ENCODE measurements at regions not wholly inside any gene's neighbourhood (a gene's known extent, or its start where the extent isn't known, plus 50 kb on each side); places are given as distances from the start of the nearest gene placed in this dataset.

- Histone ChIP-seq H3K36me3 (no peaks in the 10 kb centered on the region), H3K9me3 (peaks cover 0 to 17% of the 10 kb centered on the region in 2 donors), H3K4me3 (no peak overlapping the region), H3K4me1 (no peaks in the 10 kb centered on the region), H3K27ac (no peak overlapping the region), H3K27me3 (no peaks in the 10 kb centered on the region)
- DNase-seq (ENCODE audit: low spot score in 2 of 2), result no peak
- TF ChIP-seq CTCF (IDR thresholded peaks at IDR 0.05), result no peak
- intact Hi-C loops (cut with DNase I), result no loop called here
Measured at GRCh38 chr6:66556936-66557335, 849.9 kb upstream of the EYS start.

- H3K4me3 ChIP-seq, result no peak overlapping the region
- peaks cover 0 to 17% of the 10 kb centered on the region in 2 donors for H3K9me3 ChIP-seq
- no peak for TF ChIP-seq CTCF (IDR thresholded peaks at IDR 0.05)
- H3K36me3 ChIP-seq, result no peaks in the 10 kb centered on the region
- intact Hi-C loops (cut with DNase I), result no loop called here
- no peak overlapping the region for H3K27ac ChIP-seq
- no peaks in the 10 kb centered on the region for H3K27me3 ChIP-seq
- no peaks in the 10 kb centered on the region for H3K4me1 ChIP-seq
- no peak for DNase-seq (ENCODE audit: low spot score in 2 of 2)
Measured at GRCh38 chr6:66555082-66555481, 848.1 kb upstream of the EYS start.

GRCh38 chr6:66553441-66553840, 846.4 kb upstream of the EYS start:
- Histone ChIP-seq H3K4me1 (no peaks in the 10 kb centered on the region), H3K4me3 (no peak overlapping the region), H3K27ac (no peak overlapping the region), H3K9me3 (peaks cover 0 to 17% of the 10 kb centered on the region in 2 donors), H3K36me3 (no peaks in the 10 kb centered on the region), H3K27me3 (no peaks in the 10 kb centered on the region)
- DNase-seq (ENCODE audit: low spot score in 2 of 2), result no peak
- intact Hi-C loops (cut with DNase I), result no loop called here
- TF ChIP-seq CTCF (IDR thresholded peaks at IDR 0.05), result no peak

GRCh38 chr6:66538551-66539135, 831.6 kb upstream of the EYS start:
- Histone ChIP-seq H3K9me3 (no peaks in the 10 kb centered on the region), H3K4me1 (no peaks in the 10 kb centered on the region), H3K36me3 (no peaks in the 10 kb centered on the region), H3K4me3 (no peak overlapping the region), H3K27me3 (no peaks in the 10 kb centered on the region), H3K27ac (no peak overlapping the region)
- TF ChIP-seq CTCF (IDR thresholded peaks at IDR 0.05), result no peak
- intact Hi-C loops (cut with DNase I), result no loop called here
- no peak for DNase-seq (ENCODE audit: low spot score in 2 of 2)

GRCh38 chr6:66533921-66534404, 826.9 kb upstream of the EYS start:
- TF ChIP-seq CTCF (IDR thresholded peaks at IDR 0.05), result no peak
- Histone ChIP-seq H3K4me3 (no peak overlapping the region), H3K4me1 (no peaks in the 10 kb centered on the region), H3K27ac (no peak overlapping the region), H3K36me3 (no peaks in the 10 kb centered on the region), H3K27me3 (no peaks in the 10 kb centered on the region), H3K9me3 (no peaks in the 10 kb centered on the region)
- intact Hi-C loops (cut with DNase I), result no loop called here
- DNase-seq (ENCODE audit: low spot score in 2 of 2), result no peak

GRCh38 chr6:66526061-66526460, 819.0 kb upstream of the EYS start:
- H3K27me3 ChIP-seq, result no peaks in the 10 kb centered on the region
- intact Hi-C loops (cut with DNase I), result loop anchor here (2.0 kb wide), 1 partner anchor 53 kb away; no protein-coding TSS in a partner anchor
- no peak for TF ChIP-seq CTCF (IDR thresholded peaks at IDR 0.05)
- H3K36me3 ChIP-seq, result no peaks in the 10 kb centered on the region
- no peaks in the 10 kb centered on the region for H3K9me3 ChIP-seq
- no peak overlapping the region for H3K27ac ChIP-seq
- no peak for DNase-seq (ENCODE audit: low spot score in 2 of 2)
- H3K4me3 ChIP-seq, result no peak overlapping the region
- H3K4me1 ChIP-seq, result no peaks in the 10 kb centered on the region

All from ascending aorta (tissue), 2 donors.